Naive thymus-derived CD4-positive, alpha-beta T cell (primary cell): ENCODE measurements at regions not wholly inside any gene's neighbourhood (a gene's known extent, or its start where the extent isn't known, plus 50 kb on each side); places are given as distances from the start of the nearest gene placed in this dataset.

Source experiments
- ATAC-seq: fragments of 150-1000 bp; cut with Tn5 transposase; 2 replicates; pipeline ENCODE4 v1.10.0; 2021; ENCODE audit warnings: mild to moderate bottlenecking, moderate library complexity
- CTCF ChIA-PET: fragments of 350-600 bp; sonication (Branson Sonifier 250); formaldehyde crosslinking; loops from one replicate; lab custom pipeline; 2021; ENCODE audit warnings: antibody characterized with exemption; lab: Charles Lee
- POLR2A ChIA-PET: fragments of 350-600 bp; sonication (Branson Sonifier 250); formaldehyde crosslinking; loops from one replicate; lab custom pipeline; 2021; ENCODE audit warnings: antibody characterized with exemption, inconsistent platforms; lab: Charles Lee
- DNase-seq, 9 donors: peaks; one replicate each; pipeline versions ENCODE4 v3.0.0 to v3.0.0-alpha.2; 2020 to 2022; ENCODE audit warnings: mixed read lengths in 1 of 9
- H3K27ac ChIP-seq: one replicate; pipeline ENCODE4 v1.7.0; 2013; ENCODE audit warnings: mild to moderate bottlenecking, low read depth, low read length, moderate library complexity
- H3K27me3 ChIP-seq, 2 donors: one replicate each; pipeline ENCODE4 v1.7.0; 2013; ENCODE audit warnings: low read length in 2 of 2, mild to moderate bottlenecking in 2 of 2, moderate library complexity in 2 of 2; ENCODE audit not compliant: control insufficient read depth in 2 of 2, insufficient read depth in 2 of 2
- H3K36me3 ChIP-seq, 3 experiments: 1 replicate in 2 of 3; 2 replicates in 1 of 3; pipeline ENCODE4 v1.7.0; 2013; ENCODE audit warnings: low read length in 3 of 3, mild to moderate bottlenecking in 3 of 3, moderate library complexity in 1 of 3; ENCODE audit not compliant: insufficient read depth in 3 of 3, control insufficient read depth in 2 of 3
- H3K4me1 ChIP-seq, 2 donors: one replicate each; pipeline ENCODE4 v1.7.0; 2013; ENCODE audit warnings: low read length in 2 of 2, mild to moderate bottlenecking in 2 of 2, moderate library complexity in 1 of 2; ENCODE audit not compliant: control insufficient read depth in 2 of 2, insufficient read depth in 2 of 2
- H3K4me3 ChIP-seq: 2 replicates; pipeline ENCODE4 v1.7.0; 2013; ENCODE audit warnings: mild to moderate bottlenecking, low read length
- H3K9me3 ChIP-seq, 3 experiments: 1 replicate in 2 of 3; 2 replicates in 1 of 3; pipeline ENCODE4 v1.7.0; 2013; ENCODE audit warnings: low read length in 3 of 3; ENCODE audit not compliant: control insufficient read depth in 2 of 3
- H3K27ac Mint-ChIP-seq, 9 donors: one replicate each; pipeline ENCODE4 v1.8.0; 2020 to 2022; ENCODE audit warnings: mixed read lengths in 9 of 9, mild to moderate bottlenecking in 8 of 9, moderate library complexity in 5 of 9, inconsistent platforms in 2 of 9
- H3K27me3 Mint-ChIP-seq, 5 donors: one replicate each; pipeline ENCODE4 v1.8.0; 2021 to 2022; ENCODE audit warnings: mixed read lengths in 5 of 5, mild to moderate bottlenecking in 1 of 5
- H3K36me3 Mint-ChIP-seq, 5 donors: one replicate each; pipeline ENCODE4 v1.8.0; 2020 to 2022; ENCODE audit warnings: mixed read lengths in 5 of 5, mild to moderate bottlenecking in 3 of 5, inconsistent platforms in 1 of 5
- H3K4me1 Mint-ChIP-seq, 7 donors: one replicate each; pipeline ENCODE4 v1.8.0; 2020 to 2022; ENCODE audit warnings: mixed read lengths in 7 of 7, mild to moderate bottlenecking in 3 of 7, inconsistent platforms in 1 of 7
- H3K4me3 Mint-ChIP-seq, 10 donors: one replicate each; pipeline ENCODE4 v1.8.0; 2020 to 2022; ENCODE audit warnings: mild to moderate bottlenecking in 10 of 10, mixed read lengths in 10 of 10, moderate library complexity in 6 of 10, inconsistent platforms in 2 of 10
- H3K9me3 Mint-ChIP-seq, 11 donors: one replicate each; pipeline ENCODE4 v1.8.0; 2020 to 2022; ENCODE audit warnings: mixed read lengths in 11 of 11, mild to moderate bottlenecking in 4 of 11, inconsistent platforms in 1 of 11, moderate library complexity in 1 of 11
- intact Hi-C, 2 donors: fragments of 100-400 bp; cut with micrococcal nuclease; formaldehyde crosslinking; loops; one replicate each; pipeline ENCODE4 v1.15.1; 2023

GRCh38 chr3:104514371-104514770 is 852.3 kb upstream of the ALCAM start:
- no peak overlapping the region for H3K27ac Mint-ChIP-seq
- DNase-seq (no peak), ATAC-seq (no peak)
- H3K27ac ChIP-seq, result no peak overlapping the region
- intact Hi-C loops, result no loop called here
- no peaks in the 10 kb centered on the region for H3K36me3 Mint-ChIP-seq
- no peaks in the 10 kb centered on the region for H3K9me3 ChIP-seq
- no peak overlapping the region for H3K4me3 Mint-ChIP-seq
- no peak overlapping the region for H3K4me3 ChIP-seq
- H3K27me3 ChIP-seq, result no peaks in the 10 kb centered on the region
- H3K36me3 ChIP-seq, result no peaks in the 10 kb centered on the region
- peaks cover 0 to 11% (median 0%) of the 10 kb centered on the region in 5 donors for H3K27me3 Mint-ChIP-seq
- H3K4me1 Mint-ChIP-seq, result no peaks in the 10 kb centered on the region
- H3K4me1 ChIP-seq, result no peaks in the 10 kb centered on the region
- H3K9me3 Mint-ChIP-seq, result peaks cover 0 to 9% (median 0%) of the 10 kb centered on the region in 11 donors
- POLR2A ChIA-PET, result no interaction called here
- CTCF ChIA-PET, result no interaction called here

- H3K36me3 Mint-ChIP-seq, result no peaks in the 10 kb centered on the region
- ATAC-seq (no peak), DNase-seq (no peak)
- H3K27me3 Mint-ChIP-seq, result peaks cover 0 to 11% (median 0%) of the 10 kb centered on the region in 5 donors
- Histone ChIP-seq H3K9me3 (no peaks in the 10 kb centered on the region), H3K4me3 (no peak overlapping the region), H3K36me3 (no peaks in the 10 kb centered on the region), H3K27me3 (no peaks in the 10 kb centered on the region), H3K27ac (no peak overlapping the region), H3K4me1 (no peaks in the 10 kb centered on the region)
- intact Hi-C loops, result no loop called here
- POLR2A ChIA-PET, result no interaction called here
- no peak overlapping the region for H3K4me3 Mint-ChIP-seq
- CTCF ChIA-PET, result no interaction called here
- no peak overlapping the region for H3K27ac Mint-ChIP-seq
- no peaks in the 10 kb centered on the region for H3K4me1 Mint-ChIP-seq
- peaks cover 0 to 9% (median 0%) of the 10 kb centered on the region in 11 donors for H3K9me3 Mint-ChIP-seq
Measured at GRCh38 chr3:104514776-104515175, 851.9 kb upstream of the ALCAM start.

- CTCF ChIA-PET, result no interaction called here
- H3K36me3 Mint-ChIP-seq, result no peaks in the 10 kb centered on the region
- intact Hi-C loops, result no loop called here
- H3K4me1 Mint-ChIP-seq, result no peaks in the 10 kb centered on the region
- H3K9me3 ChIP-seq, result no peaks in the 10 kb centered on the region
- no peaks in the 10 kb centered on the region for H3K4me1 ChIP-seq
- ATAC-seq (no peak), DNase-seq (no peak)
- H3K4me3 ChIP-seq, result no peak overlapping the region
- POLR2A ChIA-PET, result no interaction called here
- no peak overlapping the region for H3K27ac Mint-ChIP-seq
- H3K27me3 Mint-ChIP-seq, result peaks cover 0 to 10% (median 7%) of the 10 kb centered on the region in 5 donors
- H3K9me3 Mint-ChIP-seq, result peaks cover 0 to 3% (median 0%) of the 10 kb centered on the region in 11 donors
- H3K4me3 Mint-ChIP-seq, result no peak overlapping the region
- H3K36me3 ChIP-seq, result no peaks in the 10 kb centered on the region
- H3K27me3 ChIP-seq, result peaks cover 0 to 2% of the 10 kb centered on the region in 2 donors
- no peak overlapping the region for H3K27ac ChIP-seq
Measured at GRCh38 chr3:104519068-104519467, 847.6 kb upstream of the ALCAM start.

DNA sequence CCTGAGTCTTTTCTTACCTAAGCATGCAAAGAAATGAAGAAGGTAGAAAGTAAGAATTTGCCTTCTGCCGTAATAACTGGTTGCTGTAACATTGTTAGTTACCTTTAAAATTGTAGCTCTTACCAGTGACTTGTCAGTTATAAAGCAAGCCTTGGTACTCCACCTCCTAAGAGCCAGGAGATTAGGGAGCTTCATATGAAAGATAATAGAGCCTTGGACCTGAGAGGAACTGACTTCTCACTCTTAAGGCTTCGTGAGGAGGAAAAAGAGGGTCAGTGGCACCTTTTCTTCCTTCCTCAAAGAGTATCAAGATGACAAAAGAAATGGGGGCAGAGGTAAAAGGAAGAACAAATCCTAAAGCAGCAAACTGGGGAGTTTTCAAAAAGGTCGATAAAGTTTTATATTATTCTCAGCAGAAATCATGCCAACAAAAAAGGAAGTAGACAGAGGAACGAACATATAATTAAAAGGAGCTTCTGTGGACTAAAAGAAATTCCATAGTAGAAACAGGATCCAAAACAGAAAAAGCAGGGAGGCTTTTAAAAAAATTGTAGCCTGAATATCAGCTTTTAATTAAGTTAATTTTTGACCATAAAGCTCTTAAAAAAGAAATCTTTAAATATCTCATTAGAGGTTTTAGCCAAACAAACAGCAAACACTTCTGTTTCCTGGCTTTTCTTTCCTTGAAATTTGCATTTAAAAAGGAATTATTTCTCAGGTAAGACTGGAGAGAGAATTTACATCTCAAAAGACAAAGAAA is 847.1 kb upstream of the ALCAM start:
- ATAC-seq (no peak), DNase-seq (no peak)
- CTCF ChIA-PET, result no interaction called here
- Mint-ChIP-seq H3K9me3 (peaks cover 0 to 2% (median 0%) of the 10 kb centered on the region in 11 donors), H3K36me3 (no peaks in the 10 kb centered on the region), H3K27ac (no peak overlapping the region), H3K27me3 (peaks cover 0 to 7% (median 4%) of the 10 kb centered on the region in 5 donors), H3K4me1 (no peaks in the 10 kb centered on the region), H3K4me3 (no peak overlapping the region)
- Histone ChIP-seq H3K4me3 (no peak overlapping the region), H3K27me3 (peaks cover 0 to 2% of the 10 kb centered on the region in 2 donors), H3K27ac (no peak overlapping the region), H3K4me1 (no peaks in the 10 kb centered on the region), H3K9me3 (no peaks in the 10 kb centered on the region), H3K36me3 (no peaks in the 10 kb centered on the region)
- intact Hi-C loops, result no loop called here
- POLR2A ChIA-PET, result no interaction called here

DNA sequence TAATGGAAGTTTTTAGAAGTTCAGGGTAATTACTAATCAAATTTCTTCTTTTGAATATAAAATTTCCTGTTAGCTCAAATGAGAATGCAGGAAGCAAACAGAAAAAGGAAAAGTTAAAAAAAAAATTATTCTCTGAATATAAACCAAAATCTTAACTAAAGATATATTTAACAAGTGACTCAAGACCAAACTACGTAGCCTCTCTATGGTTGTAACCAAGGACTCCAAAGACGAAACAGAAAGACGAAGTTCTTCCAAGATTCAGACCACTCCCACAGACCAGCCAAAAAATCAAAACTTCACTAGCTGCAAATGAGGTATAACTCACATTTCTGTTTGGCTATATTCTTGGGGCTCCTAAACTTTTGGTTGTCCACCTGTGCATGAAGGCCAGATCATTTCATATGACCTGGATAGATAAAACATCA is 846.5 kb upstream of the ALCAM start:
- H3K4me1 ChIP-seq, result no peaks in the 10 kb centered on the region
- H3K4me3 Mint-ChIP-seq, result no peak overlapping the region
- H3K27ac Mint-ChIP-seq, result no peak overlapping the region
- H3K9me3 Mint-ChIP-seq, result peaks cover 0 to 2% (median 0%) of the 10 kb centered on the region in 11 donors
- H3K9me3 ChIP-seq, result no peaks in the 10 kb centered on the region
- DNase-seq, result no peak
- ChIA-PET CTCF (no interaction called here), POLR2A (no interaction called here)
- H3K36me3 ChIP-seq, result no peaks in the 10 kb centered on the region
- no peaks in the 10 kb centered on the region for H3K36me3 Mint-ChIP-seq
- peaks cover 0 to 2% of the 10 kb centered on the region in 2 donors for H3K27me3 ChIP-seq
- ATAC-seq, result no peak
- no peak overlapping the region for H3K4me3 ChIP-seq
- no peaks in the 10 kb centered on the region for H3K4me1 Mint-ChIP-seq
- no peak overlapping the region for H3K27ac ChIP-seq
- peaks cover 0 to 7% (median 0%) of the 10 kb centered on the region in 5 donors for H3K27me3 Mint-ChIP-seq
- intact Hi-C loops, result no loop called here

- CTCF ChIA-PET, result no interaction called here
- Histone ChIP-seq H3K4me1 (no peaks in the 10 kb centered on the region), H3K36me3 (no peaks in the 10 kb centered on the region), H3K27me3 (peaks cover 0 to 2% of the 10 kb centered on the region in 2 donors), H3K27ac (no peak overlapping the region), H3K9me3 (no peaks in the 10 kb centered on the region), H3K4me3 (no peak overlapping the region)
- Mint-ChIP-seq H3K9me3 (peaks cover 0 to 2% (median 0%) of the 10 kb centered on the region in 11 donors), H3K4me3 (no peak overlapping the region), H3K27ac (no peak overlapping the region), H3K4me1 (no peaks in the 10 kb centered on the region), H3K36me3 (no peaks in the 10 kb centered on the region), H3K27me3 (peaks cover 0 to 7% (median 0%) of the 10 kb centered on the region in 5 donors)
- no peak for DNase-seq
- intact Hi-C loops, result no loop called here
- peak; percentile 20 for ATAC-seq
- POLR2A ChIA-PET, result no interaction called here
Measured at GRCh38 chr3:104521606-104522336, 844.9 kb upstream of the ALCAM start.
